Loucy (cell line): ENCODE measurements at regions not wholly inside any gene's neighbourhood (a gene's known extent, or its start where the extent isn't known, plus 50 kb on each side); places are given as distances from the start of the nearest gene placed in this dataset.
A peak's percentile ranks its signal among the peaks of the same experiment; 100 is the strongest.

Experiments used
- H2AFZ ChIP-seq: fragments of 200-600 bp; sonication (generic); 2 replicates; pipeline ENCODE4 v1.6.0; 2016; ENCODE audit warnings: antibody characterized with exemption, mild to moderate bottlenecking, low read length, moderate library complexity
- H3F3A ChIP-seq: fragments of 200-600 bp; 2 replicates; pipeline ENCODE4 v1.6.0; 2016; ENCODE audit warnings: antibody characterized with exemption, low read depth, mild to moderate bottlenecking
- H3K27me3 ChIP-seq: fragments of 200-600 bp; sonication (generic); 2 replicates; pipeline ENCODE4 v1.6.1; 2014; ENCODE audit warnings: low read length, mild to moderate bottlenecking; ENCODE audit not compliant: insufficient read depth, poor library complexity, severe bottlenecking
- H3K36me3 ChIP-seq: fragments of 200-600 bp; sonication (generic); 2 replicates; pipeline ENCODE4 v1.6.1; 2016; ENCODE audit warnings: low read length; ENCODE audit not compliant: insufficient read depth
- H3K4me1 ChIP-seq: fragments of 200-600 bp; sonication (generic); 2 replicates; pipeline ENCODE4 v1.5.1; 2014; ENCODE audit warnings: low read length, mild to moderate bottlenecking; ENCODE audit not compliant: insufficient read depth, poor library complexity, severe bottlenecking
- H3K4me2 ChIP-seq: fragments of 200-600 bp; sonication (generic); 2 replicates; pipeline ENCODE4 v1.6.0; 2014; ENCODE audit warnings: antibody characterized with exemption, low read length, low read depth, mild to moderate bottlenecking; ENCODE audit not compliant: poor library complexity, severe bottlenecking
- H3K4me3 ChIP-seq: fragments of 200-600 bp; sonication (generic); 2 replicates; pipeline ENCODE4 v1.5.1; 2014; ENCODE audit warnings: low read length, mild to moderate bottlenecking, mixed read lengths; ENCODE audit not compliant: poor library complexity, severe bottlenecking
- H3K79me2 ChIP-seq: fragments of 200-600 bp; sonication (generic); 2 replicates; pipeline ENCODE4 v1.6.1; 2014; ENCODE audit warnings: low read length; ENCODE audit not compliant: insufficient read depth
- H3K9ac ChIP-seq: fragments of 200-600 bp; sonication (generic); 2 replicates; pipeline ENCODE4 v1.6.0; 2014; ENCODE audit warnings: mild to moderate bottlenecking, low read depth, low read length, moderate library complexity; ENCODE audit not compliant: poor library complexity, severe bottlenecking
- H3K9me2 ChIP-seq: fragments of 200-600 bp; sonication (generic); replicated peaks from 2 replicates; pipeline ENCODE4 v1.6.1; 2016; ENCODE audit warnings: low read depth, low read length, mixed read lengths
- H3K9me3 ChIP-seq: fragments of 200-600 bp; sonication (generic); 2 replicates; pipeline ENCODE4 v1.6.1; 2014; ENCODE audit warnings: mild to moderate bottlenecking, antibody characterized with exemption, low read length, low read depth; ENCODE audit not compliant: insufficient read depth
- H4K20me1 ChIP-seq: fragments of 200-600 bp; sonication (generic); 2 replicates; pipeline ENCODE4 v1.6.0; 2014; ENCODE audit warnings: antibody characterized with exemption, low read length, mild to moderate bottlenecking; ENCODE audit not compliant: insufficient read depth, poor library complexity, severe bottlenecking
- CTCF ChIP-seq: fragments of 200-600 bp; sonication (generic); conservative IDR thresholded peaks from 2 replicates; pipeline ENCODE4 v1.5.1; 2014; ENCODE audit warnings: mild to moderate bottlenecking, antibody characterized with exemption, low read length
- EZH2phosphoT487 ChIP-seq: fragments of 200-600 bp; IDR thresholded peaks from 2 replicates; pipeline ENCODE4 v1.6.1; 2018; ENCODE audit warnings: antibody characterized with exemption, mild to moderate bottlenecking, moderate library complexity, borderline replicate concordance

- H4K20me1 ChIP-seq = no peaks in the 10 kb centered on the region
- H2AFZ ChIP-seq = no peak overlapping the region
- H3K4me3 ChIP-seq = no peak overlapping the region
- no peaks in the 10 kb centered on the region for H3K9me2 ChIP-seq
- no peak for TF ChIP-seq EZH2phosphoT487
- TF ChIP-seq CTCF = no peak
- H3K9ac ChIP-seq = no peak overlapping the region
- H3K36me3 ChIP-seq = no peaks in the 10 kb centered on the region
- H3F3A ChIP-seq = no peaks in the 10 kb centered on the region
- no peaks in the 10 kb centered on the region for H3K4me1 ChIP-seq
- no peaks in the 10 kb centered on the region for H3K27me3 ChIP-seq
- no peak overlapping the region for H3K4me2 ChIP-seq
- H3K9me3 ChIP-seq = no peaks in the 10 kb centered on the region; the same call in 1 of the 2 replicates
- H3K79me2 ChIP-seq = no peaks in the 10 kb centered on the region
Observed at GRCh38 chr6:144928847-144929246, 643.7 kb downstream of the UTRN start.

GRCh38 chr6:144929262-144929661 is 644.1 kb downstream of the UTRN start:
- Histone ChIP-seq H3F3A (no peaks in the 10 kb centered on the region), H2AFZ (no peak overlapping the region), H4K20me1 (no peaks in the 10 kb centered on the region), H3K27me3 (no peaks in the 10 kb centered on the region), H3K36me3 (no peaks in the 10 kb centered on the region), H3K4me3 (no peak overlapping the region), H3K9me3 (no peaks in the 10 kb centered on the region; the same call in 1 of the 2 replicates), H3K4me2 (no peak overlapping the region), H3K79me2 (no peaks in the 10 kb centered on the region), H3K9ac (no peak overlapping the region), H3K4me1 (no peaks in the 10 kb centered on the region), H3K9me2 (no peaks in the 10 kb centered on the region)
- no peak for TF ChIP-seq EZH2phosphoT487
- TF ChIP-seq CTCF = no peak

GRCh38 chr6:144931172-144932035 is 646.3 kb downstream of the UTRN start:
- no peaks in the 10 kb centered on the region for H3K79me2 ChIP-seq
- H2AFZ ChIP-seq = no peak overlapping the region
- no peaks in the 10 kb centered on the region for H3K36me3 ChIP-seq
- no peaks in the 10 kb centered on the region for H3K4me1 ChIP-seq
- H3K27me3 ChIP-seq = no peaks in the 10 kb centered on the region
- no peaks in the 10 kb centered on the region for H4K20me1 ChIP-seq
- H3K9me2 ChIP-seq = no peaks in the 10 kb centered on the region
- H3K9ac ChIP-seq = no peak overlapping the region
- no peaks in the 10 kb centered on the region for H3F3A ChIP-seq
- H3K4me3 ChIP-seq = no peak overlapping the region
- H3K4me2 ChIP-seq = no peak overlapping the region
- no peaks in the 10 kb centered on the region; the same call in 1 of the 2 replicates for H3K9me3 ChIP-seq
- no peak for TF ChIP-seq EZH2phosphoT487
- TF ChIP-seq CTCF = peak; percentile 85
